GM23248 (cell line): ENCODE measurements at regions not wholly inside any gene's neighbourhood (a gene's known extent, or its start where the extent isn't known, plus 50 kb on each side); places are given as distances from the start of the nearest gene placed in this dataset.

Experiments used
- EZH2 ChIP-seq: fragments of 200-600 bp; sonication (generic); IDR thresholded peaks from 2 replicates; pipeline ENCODE4 v1.6.1; 2018; ENCODE audit warnings: antibody characterized with exemption, mild to moderate bottlenecking; ENCODE audit not compliant: insufficient read depth, poor library complexity, severe bottlenecking
- EZH2phosphoT487 ChIP-seq: fragments of 200-600 bp; sonication (generic); IDR thresholded peaks from 2 replicates; pipeline ENCODE4 v1.6.1; 2018; ENCODE audit warnings: antibody characterized with exemption, moderate library complexity, mild to moderate bottlenecking, low read depth; ENCODE audit not compliant: insufficient read depth

- TF ChIP-seq EZH2: no peak
- no peak for TF ChIP-seq EZH2phosphoT487
Measured at GRCh38 chrX:20531667-20532066, 265.0 kb upstream of the RPS6KA3 start.
